MCF 10A (cell line): ENCODE measurements at regions not wholly inside any gene's neighbourhood (a gene's known extent, or its start where the extent isn't known, plus 50 kb on each side); places are given as distances from the start of the nearest gene placed in this dataset.
A peak's percentile ranks its signal among the peaks of the same experiment; 100 is the strongest.

Source experiments
- BruUV-seq: library from RNA; stranded (reverse); fragments of 400-500 nt; replicated peaks from 2 replicates; lab custom pipeline; 2021; lab: Mats Ljungman, UMichigan
- CTCF ChIA-PET: fragments of 300-600 bp; sonication (Branson Sonifier 250); formaldehyde crosslinking; extraction: SDS; loops from one replicate; lab custom pipeline; 2021; ENCODE audit warnings: antibody characterized with exemption, inconsistent platforms; lab: Yijun Ruan, JAX
- POLR2A ChIA-PET: fragments of 300-600, 350-650 bp; sonication (Branson Sonifier 250); formaldehyde crosslinking; extraction: SDS; loops from one replicate; lab custom pipeline; 2020; ENCODE audit warnings: antibody characterized with exemption, inconsistent platforms; lab: Yijun Ruan, JAX
- DNase-seq: peaks from one replicate; pipeline ENCODE4 v3.0.0-alpha.2; 2018; ENCODE audit not compliant: unreplicated experiment
- H3K27ac Mint-ChIP-seq: one replicate; pipeline ENCODE4 v1.8.0; 2022; ENCODE audit warnings: mild to moderate bottlenecking, low read depth, mixed read lengths; ENCODE audit not compliant: unreplicated experiment
- H3K27me3 Mint-ChIP-seq: one replicate; pipeline ENCODE4 v1.8.0; 2022; ENCODE audit warnings: mixed read lengths; ENCODE audit not compliant: insufficient read depth, unreplicated experiment
- H3K36me3 Mint-ChIP-seq: one replicate; pipeline ENCODE4 v1.8.0; 2022; ENCODE audit warnings: mild to moderate bottlenecking, moderate library complexity, mixed read lengths; ENCODE audit not compliant: insufficient read depth, unreplicated experiment
- H3K4me1 Mint-ChIP-seq: one replicate; pipeline ENCODE4 v1.8.0; 2022; ENCODE audit warnings: mixed read lengths; ENCODE audit not compliant: insufficient read depth, unreplicated experiment
- H3K4me3 Mint-ChIP-seq: one replicate; pipeline ENCODE4 v1.8.0; 2022; ENCODE audit warnings: mild to moderate bottlenecking, moderate library complexity, mixed read lengths; ENCODE audit not compliant: unreplicated experiment
- H3K9me3 Mint-ChIP-seq: one replicate; pipeline ENCODE4 v1.8.0; 2022; ENCODE audit warnings: mixed read lengths; ENCODE audit not compliant: unreplicated experiment
- intact Hi-C: fragments of 100-400 bp; cut with micrococcal nuclease; formaldehyde crosslinking; loops from 2 replicates; pipeline ENCODE4 v1.14.1; 2022
- TF ChIP-seq, protein P1 (sequence below): fragments of 200-600 bp; IDR thresholded peaks from one replicate; pipeline ENCODE4 v1.8.0; 2022; ENCODE audit warnings: antibody characterized with exemption, mild to moderate bottlenecking; ENCODE audit not compliant: unreplicated experiment

DNA sequence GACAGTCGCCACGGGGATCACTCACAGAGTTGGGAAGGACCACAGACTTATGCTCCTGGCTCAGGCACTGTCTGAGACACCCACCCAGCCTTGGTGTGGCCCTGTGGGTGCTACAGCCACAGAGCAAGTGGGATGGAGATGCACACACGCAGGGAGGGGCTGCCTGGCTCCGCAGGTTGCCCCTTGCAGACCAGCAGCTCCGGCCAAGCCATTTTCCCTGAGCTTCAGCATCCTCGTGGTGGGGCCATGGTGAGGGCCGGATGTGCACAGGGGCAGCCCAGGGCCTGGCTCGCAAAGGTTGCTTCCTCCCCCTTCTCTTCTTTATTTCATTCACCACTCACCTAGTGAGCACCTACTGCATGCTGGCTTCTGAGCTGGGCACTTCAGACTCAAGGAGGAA is 55.4 kb upstream of the GRIP2 start:
- intact Hi-C loops: no loop called here
- TF ChIP-seq, protein P1, sequence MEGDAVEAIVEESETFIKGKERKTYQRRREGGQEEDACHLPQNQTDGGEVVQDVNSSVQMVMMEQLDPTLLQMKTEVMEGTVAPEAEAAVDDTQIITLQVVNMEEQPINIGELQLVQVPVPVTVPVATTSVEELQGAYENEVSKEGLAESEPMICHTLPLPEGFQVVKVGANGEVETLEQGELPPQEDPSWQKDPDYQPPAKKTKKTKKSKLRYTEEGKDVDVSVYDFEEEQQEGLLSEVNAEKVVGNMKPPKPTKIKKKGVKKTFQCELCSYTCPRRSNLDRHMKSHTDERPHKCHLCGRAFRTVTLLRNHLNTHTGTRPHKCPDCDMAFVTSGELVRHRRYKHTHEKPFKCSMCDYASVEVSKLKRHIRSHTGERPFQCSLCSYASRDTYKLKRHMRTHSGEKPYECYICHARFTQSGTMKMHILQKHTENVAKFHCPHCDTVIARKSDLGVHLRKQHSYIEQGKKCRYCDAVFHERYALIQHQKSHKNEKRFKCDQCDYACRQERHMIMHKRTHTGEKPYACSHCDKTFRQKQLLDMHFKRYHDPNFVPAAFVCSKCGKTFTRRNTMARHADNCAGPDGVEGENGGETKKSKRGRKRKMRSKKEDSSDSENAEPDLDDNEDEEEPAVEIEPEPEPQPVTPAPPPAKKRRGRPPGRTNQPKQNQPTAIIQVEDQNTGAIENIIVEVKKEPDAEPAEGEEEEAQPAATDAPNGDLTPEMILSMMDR: no peak
- Mint-ChIP-seq H3K4me3 (no peak overlapping the region), H3K27me3 (peaks cover 84% of the 10 kb centered on the region), H3K4me1 (no peaks in the 10 kb centered on the region), H3K36me3 (no peaks in the 10 kb centered on the region), H3K27ac (no peak overlapping the region), H3K9me3 (no peaks in the 10 kb centered on the region)
- CTCF ChIA-PET: interaction anchor here (0.6 kb wide), 1 partner anchor 377 kb away, joined by 3 read pairs; no protein-coding TSS in a partner anchor
- no peak for DNase-seq
- POLR2A ChIA-PET: interaction anchor here (0.6 kb wide), 1 partner anchor 201 kb away, joined by 3 read pairs; no protein-coding TSS in a partner anchor
- no TSS peak for BruUV-seq

DNA sequence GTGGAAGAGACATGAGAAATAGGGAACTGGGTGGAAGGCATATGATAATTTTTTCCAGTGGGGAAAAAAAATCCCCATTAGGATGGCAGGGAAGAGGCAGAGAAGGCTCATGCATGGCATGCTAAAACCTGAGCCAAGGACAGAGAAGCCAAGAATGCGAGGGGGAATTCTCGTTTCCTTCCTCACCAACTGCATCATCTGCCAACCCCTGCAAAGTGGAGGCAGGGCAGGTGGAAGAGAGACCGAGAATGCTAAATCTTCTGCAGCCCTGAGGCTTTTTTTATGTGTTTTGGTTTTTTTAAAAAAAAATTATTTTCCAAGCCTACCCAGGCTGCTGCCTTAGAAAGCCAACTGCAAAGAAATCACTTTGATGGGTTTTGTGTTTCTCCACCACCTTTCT is 54.3 kb upstream of the CCDC174 start:
- BruUV-seq: no TSS peak
- Mint-ChIP-seq H3K27me3 (peaks cover 82% of the 10 kb centered on the region), H3K27ac (no peak overlapping the region), H3K4me3 (no peak overlapping the region), H3K4me1 (no peaks in the 10 kb centered on the region), H3K36me3 (no peaks in the 10 kb centered on the region), H3K9me3 (no peaks in the 10 kb centered on the region)
- DNase-seq: no peak
- intact Hi-C loops: no loop called here
- ChIA-PET POLR2A (no interaction called here), CTCF (no interaction called here)
- TF ChIP-seq, protein P1: no peak

DNA sequence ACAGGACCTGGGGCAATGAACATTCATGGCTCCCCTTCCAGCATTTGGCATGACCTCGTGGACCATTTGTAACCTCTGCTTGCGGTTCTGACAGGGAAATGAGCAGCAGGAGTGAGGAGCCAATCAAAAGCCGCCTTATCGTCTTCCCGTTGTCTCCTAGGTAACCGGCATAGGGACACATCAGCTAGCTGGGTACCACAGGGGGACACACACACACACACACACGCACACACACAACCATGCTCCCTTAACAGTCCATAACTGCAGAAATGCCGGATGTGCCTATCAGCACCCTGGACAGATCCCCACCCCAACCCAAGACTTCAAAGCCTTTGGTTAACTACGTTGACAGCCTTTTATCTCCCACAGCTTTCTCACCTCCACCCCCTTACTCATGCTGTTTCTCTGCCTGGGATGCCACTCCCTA is 53.4 kb upstream of the CCDC174 start:
- no peak overlapping the region for H3K4me3 Mint-ChIP-seq
- CTCF ChIA-PET: no interaction called here
- peaks cover 79% of the 10 kb centered on the region for H3K27me3 Mint-ChIP-seq
- DNase-seq: peak; percentile 45
- no peaks in the 10 kb centered on the region for H3K4me1 Mint-ChIP-seq
- intact Hi-C loops: no loop called here
- no TSS peak for BruUV-seq
- no peaks in the 10 kb centered on the region for H3K36me3 Mint-ChIP-seq
- POLR2A ChIA-PET: interaction anchor here (0.7 kb wide), 2 partner anchors 12 to 116 kb away, joined by 3 read pairs; no protein-coding TSS in a partner anchor
- TF ChIP-seq, protein P1: no peak
- H3K27ac Mint-ChIP-seq: no peak overlapping the region
- H3K9me3 Mint-ChIP-seq: no peaks in the 10 kb centered on the region

DNA sequence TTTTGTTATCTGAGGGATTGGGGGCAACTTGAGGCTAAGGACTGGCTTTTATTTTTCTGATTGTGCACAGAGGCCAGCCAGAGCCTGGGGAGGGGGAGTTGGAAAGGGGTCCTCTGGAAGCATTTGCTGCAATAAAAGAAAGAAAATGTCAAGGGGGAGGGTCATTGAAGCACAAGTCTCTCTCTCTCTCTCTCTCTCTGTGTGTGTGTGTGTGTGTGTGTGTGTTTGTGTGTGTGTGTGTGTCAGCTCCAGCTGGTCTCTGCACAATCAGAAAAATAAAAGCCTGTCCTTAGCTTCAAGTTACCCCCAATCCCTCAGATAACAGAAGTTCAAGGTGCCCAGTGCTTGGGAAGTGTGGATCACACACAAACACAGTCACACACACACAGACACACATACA is 52.1 kb upstream of the CCDC174 start:
- Mint-ChIP-seq H3K27me3 (peaks cover 80% of the 10 kb centered on the region), H3K36me3 (no peaks in the 10 kb centered on the region), H3K4me3 (no peak overlapping the region), H3K9me3 (no peaks in the 10 kb centered on the region), H3K27ac (no peak overlapping the region), H3K4me1 (no peaks in the 10 kb centered on the region)
- ChIA-PET POLR2A (no interaction called here), CTCF (no interaction called here)
- TF ChIP-seq, protein P1: no peak
- BruUV-seq: no TSS peak
- intact Hi-C loops: no loop called here
- DNase-seq: no peak
